Caco-2 (cell line): ENCODE measurements at regions not wholly inside any gene's neighbourhood (a gene's known extent, or its start where the extent isn't known, plus 50 kb on each side); places are given as distances from the start of the nearest gene placed in this dataset.

Source experiments
- BruUV-seq: library from RNA; stranded (reverse); fragments of 400-500 nt; replicated peaks from 2 replicates; lab custom pipeline; 2021; lab: Mats Ljungman, UMichigan
- CTCF ChIA-PET: fragments of 300-600 bp; sonication (Branson Sonifier 250); formaldehyde crosslinking; loops from one replicate; lab custom pipeline; 2022; ENCODE audit warnings: antibody characterized with exemption; lab: Charles Lee
- POLR2A ChIA-PET: fragments of 300-600 bp; sonication (Branson Sonifier 250); formaldehyde crosslinking; loops from one replicate; lab custom pipeline; 2022; ENCODE audit warnings: antibody characterized with exemption; lab: Charles Lee
- DNase-seq, 2 experiments: peaks; one replicate each; pipeline versions ENCODE4 v3.0.0 to v3.0.0-alpha.2; 2020 to 2022
- H3K27me3 ChIP-seq: replicated peaks from 2 replicates; pipeline ENCODE4 v1.6.0; 2011; ENCODE audit warnings: low read length; ENCODE audit not compliant: control insufficient read depth, insufficient read depth
- H3K36me3 ChIP-seq: 2 replicates; pipeline ENCODE4 v1.5.1; 2011; ENCODE audit warnings: low read length; ENCODE audit not compliant: control insufficient read depth, insufficient read depth
- H3K4me1 ChIP-seq: fragments of 250-450 bp; sonication (Bioruptor Pico); 2 replicates; pipeline ENCODE4 v1.5.1; 2020; ENCODE audit warnings: mild to moderate bottlenecking
- H3K4me3 ChIP-seq: 2 replicates; pipeline ENCODE4 v1.5.1; 2011; ENCODE audit warnings: low read depth, mild to moderate bottlenecking, control low read depth, low read length
- H3K9me3 ChIP-seq: fragments of 250-450 bp; sonication (Bioruptor Pico); 2 replicates; pipeline ENCODE4 v1.5.1; 2020; ENCODE audit warnings: mild to moderate bottlenecking, moderate library complexity
- H3K27ac Mint-ChIP-seq: one replicate; pipeline ENCODE4 v1.8.0; 2022; ENCODE audit warnings: mixed read lengths; ENCODE audit not compliant: unreplicated experiment
- H3K27me3 Mint-ChIP-seq: one replicate; pipeline ENCODE4 v1.8.0; 2022; ENCODE audit warnings: mixed read lengths; ENCODE audit not compliant: insufficient read depth, unreplicated experiment
- H3K36me3 Mint-ChIP-seq: one replicate; pipeline ENCODE4 v1.8.0; 2022; ENCODE audit warnings: mild to moderate bottlenecking, mixed read lengths; ENCODE audit not compliant: insufficient read depth, unreplicated experiment
- H3K4me1 Mint-ChIP-seq: one replicate; pipeline ENCODE4 v1.8.0; 2022; ENCODE audit warnings: low read depth, mixed read lengths; ENCODE audit not compliant: unreplicated experiment
- H3K4me3 Mint-ChIP-seq: one replicate; pipeline ENCODE4 v1.8.0; 2022; ENCODE audit warnings: mild to moderate bottlenecking, moderate library complexity, mixed read lengths; ENCODE audit not compliant: unreplicated experiment
- H3K9me3 Mint-ChIP-seq: one replicate; pipeline ENCODE4 v1.8.0; 2022; ENCODE audit warnings: mixed read lengths; ENCODE audit not compliant: unreplicated experiment
- CTCF ChIP-seq, 2 experiments: fragments of 200-600 bp in 1 of 2; IDR thresholded peaks; 1 replicate in 1 of 2; 2 replicates in 1 of 2; pipeline versions ENCODE4 v1.5.1 to v1.8.0; 2011 to 2022; ENCODE audit warnings: antibody characterized with exemption in 1 of 2, control low read depth in 1 of 2, inconsistent platforms in 1 of 2, low read depth in 1 of 2, low read length in 1 of 2, mild to moderate bottlenecking in 1 of 2, moderate library complexity in 1 of 2; ENCODE audit not compliant: insufficient read depth in 1 of 2, severe bottlenecking in 1 of 2, unreplicated experiment in 1 of 2
- intact Hi-C: fragments of 100-400 bp; cut with micrococcal nuclease; formaldehyde crosslinking; loops from one replicate; pipeline ENCODE4 v1.10.0; 2022; ENCODE audit not compliant: unreplicated experiment

GRCh38 chr14:22026527-22026926, 352.9 kb upstream of the OR4E1 start:
- BruUV-seq: no TSS peak
- no peaks in the 10 kb centered on the region for H3K9me3 Mint-ChIP-seq

GRCh38 chr14:22025879-22026278, 352.3 kb upstream of the OR4E1 start:
- Mint-ChIP-seq H3K4me3 (no peak overlapping the region), H3K27ac (no peak overlapping the region), H3K9me3 (no peaks in the 10 kb centered on the region), H3K27me3 (peaks cover 26% of the 10 kb centered on the region), H3K4me1 (no peaks in the 10 kb centered on the region), H3K36me3 (no peaks in the 10 kb centered on the region)
- Histone ChIP-seq H3K4me3 (no peak overlapping the region), H3K9me3 (no peaks in the 10 kb centered on the region), H3K36me3 (no peaks in the 10 kb centered on the region), H3K4me1 (no peaks in the 10 kb centered on the region), H3K27me3 (no peaks in the 10 kb centered on the region)
- BruUV-seq: no TSS peak
- TF ChIP-seq CTCF (IDR thresholded peaks at IDR 0.05; ENCODE audit: insufficient read depth in 1 of 2, low read depth in 1 of 2, low read length in 1 of 2, severe bottlenecking in 1 of 2, unreplicated experiment in 1 of 2): no peak
- POLR2A ChIA-PET: no interaction called here
- DNase-seq: no peak
- intact Hi-C loops: no loop called here
- CTCF ChIA-PET: no interaction called here

More at GRCh38 chr14:22026527-22026926, 352.9 kb upstream of the OR4E1 start:
- Mint-ChIP-seq H3K4me1 (no peaks in the 10 kb centered on the region), H3K27me3 (peaks cover 26% of the 10 kb centered on the region), H3K27ac (no peak overlapping the region), H3K4me3 (no peak overlapping the region), H3K36me3 (no peaks in the 10 kb centered on the region)
- Histone ChIP-seq H3K4me3 (no peak overlapping the region), H3K36me3 (no peaks in the 10 kb centered on the region), H3K27me3 (no peaks in the 10 kb centered on the region), H3K4me1 (no peaks in the 10 kb centered on the region), H3K9me3 (no peaks in the 10 kb centered on the region)
- CTCF ChIA-PET: no interaction called here
- no peak for TF ChIP-seq CTCF (IDR thresholded peaks at IDR 0.05; ENCODE audit: insufficient read depth in 1 of 2, low read depth in 1 of 2, low read length in 1 of 2, severe bottlenecking in 1 of 2, unreplicated experiment in 1 of 2)
- DNase-seq: no peak
- intact Hi-C loops: no loop called here
- POLR2A ChIA-PET: no interaction called here

- H3K36me3 ChIP-seq: no peaks in the 10 kb centered on the region
- Mint-ChIP-seq H3K9me3 (no peaks in the 10 kb centered on the region), H3K4me3 (no peak overlapping the region), H3K27ac (no peak overlapping the region), H3K4me1 (no peaks in the 10 kb centered on the region), H3K27me3 (peaks cover 25% of the 10 kb centered on the region), H3K36me3 (no peaks in the 10 kb centered on the region)
- no peaks in the 10 kb centered on the region for H3K27me3 ChIP-seq
- BruUV-seq: no TSS peak
- CTCF ChIA-PET: no interaction called here
- no peaks in the 10 kb centered on the region for H3K4me1 ChIP-seq
- DNase-seq: no peak
- no peaks in the 10 kb centered on the region for H3K9me3 ChIP-seq
- TF ChIP-seq CTCF (IDR thresholded peaks at IDR 0.05; ENCODE audit: insufficient read depth in 1 of 2, low read depth in 1 of 2, low read length in 1 of 2, severe bottlenecking in 1 of 2, unreplicated experiment in 1 of 2): no peak
- POLR2A ChIA-PET: no interaction called here
- intact Hi-C loops: no loop called here
- no peak overlapping the region for H3K4me3 ChIP-seq
Observed at GRCh38 chr14:22024137-22024536, 350.5 kb upstream of the OR4E1 start.
